ENCODE measurements at regions not wholly inside any gene's neighbourhood (a gene's known extent, or its start where the extent isn't known, plus 50 kb on each side); places are given as distances from the start of the nearest gene placed in this dataset.

GRCh38 chr4:136637071-136637777 is 895.1 kb downstream of the PCDH18 start:
- DNase-seq: peak in 2 of 3 donors; percentile 2 to 8

- no peak for DNase-seq
Observed at GRCh38 chr4:136636155-136636554, 896.1 kb downstream of the PCDH18 start.

- no peak for DNase-seq
Observed at GRCh38 chr4:136634121-136634520, 898.2 kb downstream of the PCDH18 start.

- DNase-seq: peak in 1 of 3 donors; percentile 1
Observed at GRCh38 chr4:136599890-136600289, 932.4 kb downstream of the PCDH18 start.

- DNase-seq: no peak
Observed at GRCh38 chr4:136590440-136590839, 941.9 kb downstream of the PCDH18 start.

GRCh38 chr4:136583567-136583966 is 948.7 kb downstream of the PCDH18 start:
- DNase-seq: no peak

- no peak for DNase-seq
Observed at GRCh38 chr4:136581119-136581518, 951.2 kb downstream of the PCDH18 start.

- no peak for DNase-seq
Observed at GRCh38 chr4:136575146-136575545, 957.1 kb downstream of the PCDH18 start.

GRCh38 chr4:136573460-136573859 is 958.8 kb downstream of the PCDH18 start:
- DNase-seq: no peak

GRCh38 chr4:136571315-136571714 is 961.0 kb downstream of the PCDH18 start:
- DNase-seq: no peak

- no peak for DNase-seq
Observed at GRCh38 chr4:136562834-136563233, 969.5 kb downstream of the PCDH18 start.

- no peak for DNase-seq
Observed at GRCh38 chr4:136558940-136559494, 973.3 kb downstream of the PCDH18 start.

- DNase-seq: no peak
Observed at GRCh38 chr4:136557396-136557795, 974.9 kb downstream of the PCDH18 start.

GRCh38 chr4:136554033-136554432 is 978.3 kb downstream of the PCDH18 start:
- DNase-seq: no peak

GRCh38 chr4:136551753-136552152 is 980.5 kb downstream of the PCDH18 start:
- DNase-seq: no peak

GRCh38 chr4:136540747-136541146 is 991.5 kb downstream of the PCDH18 start:
- DNase-seq: no peak

- DNase-seq: no peak
Observed at GRCh38 chr4:136528131-136528530, 1004.2 kb downstream of the PCDH18 start.

- no peak for DNase-seq
Observed at GRCh38 chr4:136526517-136526916, 1005.8 kb downstream of the PCDH18 start.

- DNase-seq: no peak
Observed at GRCh38 chr4:136524039-136524438, 1008.3 kb downstream of the PCDH18 start.

- DNase-seq: no peak
Observed at GRCh38 chr4:136516371-136516770, 1015.9 kb downstream of the PCDH18 start.

GRCh38 chr4:136505020-136505419 is 1027.3 kb downstream of the PCDH18 start:
- peak; percentile 0 to 32 (median 10) for DNase-seq

- no peak for DNase-seq
Observed at GRCh38 chr4:136495851-136496250, 1036.4 kb downstream of the PCDH18 start.

- no peak for DNase-seq
Observed at GRCh38 chr4:136495076-136495475, 1037.2 kb downstream of the PCDH18 start.

GRCh38 chr4:136489101-136489500 is 1043.2 kb downstream of the PCDH18 start:
- no peak for DNase-seq

GRCh38 chr4:136484996-136485395 is 1047.3 kb downstream of the PCDH18 start:
- no peak for DNase-seq

All from suppressor macrophage treated with lipopolysaccharide for 1 hour (primary cell).